CD4-positive, alpha-beta memory T cell (primary cell): ENCODE measurements at regions not wholly inside any gene's neighbourhood (a gene's known extent, or its start where the extent isn't known, plus 50 kb on each side); places are given as distances from the start of the nearest gene placed in this dataset.
A peak's percentile ranks its signal among the peaks of the same experiment; 100 is the strongest.

ENCODE experiments used
- CTCF ChIA-PET: fragments of 350-600 bp; sonication (Branson Sonifier 250); formaldehyde crosslinking; loops from one replicate; lab custom pipeline; 2021; ENCODE audit warnings: inconsistent platforms; ENCODE audit not compliant: partially characterized antibody; lab: Charles Lee
- POLR2A ChIA-PET: fragments of 350-600 bp; sonication (Branson Sonifier 250); formaldehyde crosslinking; loops from one replicate; lab custom pipeline; 2021; ENCODE audit not compliant: partially characterized antibody; lab: Charles Lee
- DNase-seq, 5 donors: peaks; one replicate each; pipeline versions ENCODE4 v3.0.0 to v3.0.0-alpha.2; 2020 to 2022; ENCODE audit warnings: mixed read lengths in 1 of 5
- H3K27ac ChIP-seq: one replicate; pipeline ENCODE4 v1.7.0; 2013; ENCODE audit warnings: low read depth, low read length
- H3K27me3 ChIP-seq: 2 replicates; pipeline ENCODE4 v1.7.0; 2013; ENCODE audit warnings: mild to moderate bottlenecking, low read length, moderate library complexity; ENCODE audit not compliant: insufficient read depth
- H3K36me3 ChIP-seq: 2 replicates; pipeline ENCODE4 v1.7.0; 2013; ENCODE audit warnings: mild to moderate bottlenecking, low read length, moderate library complexity; ENCODE audit not compliant: insufficient read depth
- H3K4me1 ChIP-seq: 2 replicates; pipeline ENCODE4 v1.7.0; 2013; ENCODE audit warnings: mild to moderate bottlenecking, low read length, moderate library complexity; ENCODE audit not compliant: insufficient read depth
- H3K4me3 ChIP-seq, 2 donors: one replicate each; pipeline ENCODE4 v1.7.0; 2013; ENCODE audit warnings: low read length in 2 of 2, mild to moderate bottlenecking in 1 of 2
- H3K9me3 ChIP-seq, 2 donors: one replicate each; pipeline ENCODE4 v1.7.0; 2013; ENCODE audit warnings: low read length in 2 of 2, control low read depth in 1 of 2; ENCODE audit not compliant: control insufficient read depth in 1 of 2
- H3K27ac Mint-ChIP-seq, 7 donors: one replicate each; pipeline ENCODE4 v1.8.0; 2020 to 2021; ENCODE audit warnings: mixed read lengths in 7 of 7, mild to moderate bottlenecking in 6 of 7, inconsistent platforms in 3 of 7, moderate library complexity in 3 of 7
- H3K27me3 Mint-ChIP-seq, 2 donors: one replicate each; pipeline ENCODE4 v1.8.0; 2020 to 2021; ENCODE audit warnings: mixed read lengths in 2 of 2
- H3K36me3 Mint-ChIP-seq, 2 donors: one replicate each; pipeline ENCODE4 v1.8.0; 2020 to 2021; ENCODE audit warnings: mixed read lengths in 2 of 2, inconsistent platforms in 1 of 2, mild to moderate bottlenecking in 1 of 2
- H3K4me1 Mint-ChIP-seq, 4 donors: one replicate each; pipeline ENCODE4 v1.8.0; 2020 to 2021; ENCODE audit warnings: mixed read lengths in 4 of 4, mild to moderate bottlenecking in 1 of 4
- H3K4me3 Mint-ChIP-seq, 8 donors: one replicate each; pipeline ENCODE4 v1.8.0; 2020 to 2021; ENCODE audit warnings: mixed read lengths in 8 of 8, mild to moderate bottlenecking in 7 of 8, moderate library complexity in 6 of 8, inconsistent platforms in 3 of 8
- H3K9me3 Mint-ChIP-seq, 8 donors: one replicate each; pipeline ENCODE4 v1.8.0; 2020 to 2021; ENCODE audit warnings: mixed read lengths in 8 of 8, mild to moderate bottlenecking in 5 of 8, inconsistent platforms in 3 of 8, moderate library complexity in 1 of 8
- intact Hi-C: fragments of 100-400 bp; cut with micrococcal nuclease; formaldehyde crosslinking; loops from one replicate; pipeline ENCODE4 v1.15.1; 2023

GRCh38 chr15:62477929-62478328 lies 312.8 kb upstream of the C2CD4B start:
- POLR2A ChIA-PET: no interaction called here
- Mint-ChIP-seq H3K36me3 (no peaks in the 10 kb centered on the region), H3K27ac (no peak overlapping the region), H3K27me3 (peaks cover 0 to 1% of the 10 kb centered on the region in 2 donors), H3K4me3 (no peak overlapping the region), H3K4me1 (no peaks in the 10 kb centered on the region), H3K9me3 (no peaks in the 10 kb centered on the region)
- Histone ChIP-seq H3K27ac (no peak overlapping the region), H3K4me1 (no peaks in the 10 kb centered on the region), H3K4me3 (no peak overlapping the region), H3K9me3 (no peaks in the 10 kb centered on the region), H3K36me3 (no peaks in the 10 kb centered on the region), H3K27me3 (no peaks in the 10 kb centered on the region)
- intact Hi-C loops: no loop called here
- CTCF ChIA-PET: no interaction called here
- DNase-seq: no peak

- DNase-seq: peak in 1 of 5 donors; percentile 2
- no peaks in the 10 kb centered on the region for H3K9me3 ChIP-seq
- H3K27ac Mint-ChIP-seq: no peak overlapping the region
- no peaks in the 10 kb centered on the region for H3K27me3 ChIP-seq
- intact Hi-C loops: no loop called here
- ChIA-PET CTCF (no interaction called here), POLR2A (no interaction called here)
- H3K9me3 Mint-ChIP-seq: peaks cover 0 to 2% (median 0%) of the 10 kb centered on the region in 8 donors
- H3K36me3 ChIP-seq: no peaks in the 10 kb centered on the region
- H3K4me3 ChIP-seq: no peak overlapping the region
- H3K27me3 Mint-ChIP-seq: peaks cover 1 to 6% of the 10 kb centered on the region in 2 donors
- no peaks in the 10 kb centered on the region for H3K4me1 Mint-ChIP-seq
- H3K27ac ChIP-seq: no peak overlapping the region
- no peaks in the 10 kb centered on the region for H3K36me3 Mint-ChIP-seq
- no peak overlapping the region for H3K4me3 Mint-ChIP-seq
- no peaks in the 10 kb centered on the region for H3K4me1 ChIP-seq
These were observed 317.8 kb upstream of the C2CD4B start for GRCh38 chr15:62482785-62483429.

- Mint-ChIP-seq H3K4me3 (no peak overlapping the region), H3K27me3 (peaks cover 4 to 10% of the 10 kb centered on the region in 2 donors), H3K4me1 (no peaks in the 10 kb centered on the region), H3K27ac (no peak overlapping the region), H3K9me3 (peaks cover 0 to 2% (median 0%) of the 10 kb centered on the region in 8 donors), H3K36me3 (no peaks in the 10 kb centered on the region)
- H3K27ac ChIP-seq: no peak overlapping the region
- H3K36me3 ChIP-seq: no peaks in the 10 kb centered on the region
- intact Hi-C loops: no loop called here
- ChIA-PET CTCF (no interaction called here), POLR2A (no interaction called here)
- H3K4me3 ChIP-seq: no peak overlapping the region
- no peaks in the 10 kb centered on the region for H3K4me1 ChIP-seq
- no peaks in the 10 kb centered on the region for H3K27me3 ChIP-seq
- H3K9me3 ChIP-seq: no peaks in the 10 kb centered on the region
- no peak for DNase-seq
These were observed 318.7 kb upstream of the C2CD4B start for GRCh38 chr15:62483814-62484213.

GRCh38 chr15:62485170-62485720 lies 320.2 kb upstream of the C2CD4B start:
- no peaks in the 10 kb centered on the region for H3K4me1 Mint-ChIP-seq
- H3K27me3 ChIP-seq: no peaks in the 10 kb centered on the region
- H3K27ac Mint-ChIP-seq: no peak overlapping the region
- H3K9me3 ChIP-seq: no peaks in the 10 kb centered on the region
- no peak overlapping the region for H3K4me3 ChIP-seq
- POLR2A ChIA-PET: no interaction called here
- DNase-seq: no peak
- peaks cover 9 to 10% of the 10 kb centered on the region in 2 donors for H3K27me3 Mint-ChIP-seq
- no peaks in the 10 kb centered on the region for H3K36me3 ChIP-seq
- no peaks in the 10 kb centered on the region for H3K36me3 Mint-ChIP-seq
- H3K9me3 Mint-ChIP-seq: peaks cover 0 to 2% (median 0%) of the 10 kb centered on the region in 8 donors
- CTCF ChIA-PET: no interaction called here
- no peak overlapping the region for H3K27ac ChIP-seq
- H3K4me3 Mint-ChIP-seq: no peak overlapping the region
- H3K4me1 ChIP-seq: no peaks in the 10 kb centered on the region
- intact Hi-C loops: no loop called here

GRCh38 chr15:62486041-62486440 lies 321.0 kb upstream of the C2CD4B start:
- no peak for DNase-seq
- ChIA-PET POLR2A (no interaction called here), CTCF (interaction anchor here (0.6 kb wide), 1 partner anchor 36 kb away, joined by 3 read pairs; no protein-coding TSS in a partner anchor)
- Histone ChIP-seq H3K4me3 (no peak overlapping the region), H3K4me1 (no peaks in the 10 kb centered on the region), H3K9me3 (no peaks in the 10 kb centered on the region), H3K27me3 (no peaks in the 10 kb centered on the region), H3K27ac (no peak overlapping the region), H3K36me3 (no peaks in the 10 kb centered on the region)
- Mint-ChIP-seq H3K9me3 (peaks cover 0 to 2% (median 0%) of the 10 kb centered on the region in 8 donors), H3K36me3 (no peaks in the 10 kb centered on the region), H3K27ac (no peak overlapping the region), H3K4me1 (no peaks in the 10 kb centered on the region), H3K4me3 (no peak overlapping the region), H3K27me3 (peaks cover 9 to 10% of the 10 kb centered on the region in 2 donors)
- intact Hi-C loops: no loop called here

- Histone ChIP-seq H3K36me3 (no peaks in the 10 kb centered on the region), H3K27me3 (no peaks in the 10 kb centered on the region), H3K4me3 (no peak overlapping the region), H3K4me1 (no peaks in the 10 kb centered on the region), H3K9me3 (no peaks in the 10 kb centered on the region), H3K27ac (no peak overlapping the region)
- no peak for DNase-seq
- no peak overlapping the region for H3K4me3 Mint-ChIP-seq
- H3K27ac Mint-ChIP-seq: no peak overlapping the region
- H3K9me3 Mint-ChIP-seq: peaks cover 0 to 2% (median 0%) of the 10 kb centered on the region in 8 donors
- H3K4me1 Mint-ChIP-seq: no peaks in the 10 kb centered on the region
- H3K27me3 Mint-ChIP-seq: peaks cover 8 to 11% of the 10 kb centered on the region in 2 donors
- ChIA-PET POLR2A (no interaction called here), CTCF (no interaction called here)
- H3K36me3 Mint-ChIP-seq: no peaks in the 10 kb centered on the region
- intact Hi-C loops: no loop called here
These were observed 323.3 kb upstream of the C2CD4B start for GRCh38 chr15:62488387-62488786.

- Histone ChIP-seq H3K9me3 (no peaks in the 10 kb centered on the region), H3K4me3 (no peak overlapping the region), H3K36me3 (no peaks in the 10 kb centered on the region), H3K27me3 (no peaks in the 10 kb centered on the region), H3K4me1 (no peaks in the 10 kb centered on the region), H3K27ac (no peak overlapping the region)
- H3K4me1 Mint-ChIP-seq: no peaks in the 10 kb centered on the region
- POLR2A ChIA-PET: no interaction called here
- no peak overlapping the region for H3K27ac Mint-ChIP-seq
- H3K9me3 Mint-ChIP-seq: no peaks in the 10 kb centered on the region
- CTCF ChIA-PET: interaction anchor here (1.4 kb wide), 1 partner anchor 22 kb away, joined by 3 read pairs; no protein-coding TSS in a partner anchor
- DNase-seq: no peak
- intact Hi-C loops: no loop called here
- no peaks in the 10 kb centered on the region for H3K36me3 Mint-ChIP-seq
- no peak overlapping the region for H3K4me3 Mint-ChIP-seq
- H3K27me3 Mint-ChIP-seq: peaks cover 5 to 11% of the 10 kb centered on the region in 2 donors
These were observed 326.6 kb upstream of the C2CD4B start for GRCh38 chr15:62491642-62492041.
